Spinal cord (tissue), 9 donors: ENCODE measurements at regions not wholly inside any gene's neighbourhood (a gene's known extent, or its start where the extent isn't known, plus 50 kb on each side); places are given as distances from the start of the nearest gene placed in this dataset.
"Not testable (repeated sequence)": the region's sequence is repeated elsewhere in the genome, so short reads cannot be mapped to it uniquely, and the experiment has no call there.

Source experiments
- DNase-seq, 6 donors: peaks; one replicate each; pipeline versions ENCODE4 v3.0.0 to v3.0.0-alpha.2; 2013 to 2015; ENCODE audit warnings: low spot score in 6 of 6, low read depth in 4 of 6
- H3K27ac ChIP-seq: one replicate; pipeline ENCODE4 v1.5.1; 2013; ENCODE audit warnings: low read depth, low read length, control low read depth
- H3K27me3 ChIP-seq: one replicate; pipeline ENCODE4 v1.6.1; 2013; ENCODE audit warnings: low read length; ENCODE audit not compliant: control insufficient read depth, insufficient read depth
- H3K36me3 ChIP-seq: one replicate; pipeline ENCODE4 v1.6.1; 2013; ENCODE audit warnings: low read length; ENCODE audit not compliant: control insufficient read depth, insufficient read depth
- H3K4me1 ChIP-seq: one replicate; pipeline ENCODE4 v1.6.1; 2013; ENCODE audit warnings: low read length; ENCODE audit not compliant: control insufficient read depth, insufficient read depth
- H3K4me3 ChIP-seq: one replicate; pipeline ENCODE4 v1.5.1; 2013; ENCODE audit warnings: low read depth, low read length, control low read depth
- H3K9me3 ChIP-seq: one replicate; pipeline ENCODE4 v1.6.1; 2013; ENCODE audit warnings: low read length; ENCODE audit not compliant: control insufficient read depth, insufficient read depth
- WGBS: methylation state at CpG from one replicate; pipeline ENCODE4 v1.1.5; 2013; ENCODE audit warnings: missing lambda C conversion rate; ENCODE audit not compliant: insufficient coverage; 5-methylcytosine and 5-hydroxymethylcytosine counted together
- donor health status: healthy.

DNA sequence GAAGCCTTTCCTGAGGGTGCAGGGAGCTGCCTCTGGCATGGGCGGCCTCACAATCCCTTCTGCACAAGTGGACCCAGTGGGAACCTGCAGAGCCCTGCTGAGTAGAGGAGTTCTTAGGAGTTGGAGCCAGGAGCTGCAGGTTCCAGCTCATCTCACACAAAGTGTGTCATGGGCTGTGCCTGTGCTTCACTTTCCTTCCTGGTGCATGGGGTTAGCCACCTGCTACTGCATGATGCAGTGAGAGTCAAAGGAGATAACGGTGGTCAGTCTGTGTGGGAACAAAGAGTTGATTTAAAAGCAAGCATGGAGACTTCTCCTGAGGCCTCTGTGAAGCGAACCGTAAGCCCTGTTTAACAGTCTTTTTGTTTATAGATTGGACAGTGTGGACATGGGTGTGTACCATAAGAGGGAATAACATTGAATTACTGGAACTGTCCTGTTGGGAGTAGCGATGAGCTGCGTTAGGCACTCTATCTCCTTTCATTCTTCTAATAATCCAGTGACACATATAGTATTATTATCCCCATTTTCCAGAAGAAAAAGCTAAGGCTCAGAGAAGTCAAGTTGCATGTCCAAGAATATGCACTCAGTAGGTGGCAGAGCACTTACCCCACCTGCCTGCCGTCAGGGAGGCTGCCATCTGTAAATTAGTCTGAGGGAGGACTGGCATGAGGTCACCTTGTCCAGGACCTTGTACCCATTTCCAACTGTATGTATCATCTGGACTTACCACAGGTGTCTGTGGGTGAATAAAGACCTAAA lies 68.7 kb upstream of the PRR23C start:
- Histone ChIP-seq H3K4me1 (peaks cover 4% of the 10 kb centered on the region), H3K9me3 (no peaks in the 10 kb centered on the region), H3K27ac (no peak overlapping the region), H3K4me3 (no peak overlapping the region), H3K36me3 (no peaks in the 10 kb centered on the region), H3K27me3 (peaks cover 13% of the 10 kb centered on the region)
- no peak for DNase-seq
- 38% methylated on average over 4 of the region's 7 CpGs for WGBS

GRCh38 chr3:139113993-139114375 lies 69.3 kb upstream of the PRR23C start:
- Histone ChIP-seq H3K27ac (no peak overlapping the region), H3K4me1 (peaks cover 4% of the 10 kb centered on the region), H3K4me3 (no peak overlapping the region), H3K36me3 (no peaks in the 10 kb centered on the region), H3K9me3 (no peaks in the 10 kb centered on the region), H3K27me3 (peaks cover 13% of the 10 kb centered on the region)
- DNase-seq = no peak
- 100% methylated on average over 1 of the region's 4 CpGs for WGBS

- not testable (repeated sequence) for DNase-seq
These were observed 71.9 kb upstream of the PRR23C start for GRCh38 chr3:139116631-139117030.

DNA sequence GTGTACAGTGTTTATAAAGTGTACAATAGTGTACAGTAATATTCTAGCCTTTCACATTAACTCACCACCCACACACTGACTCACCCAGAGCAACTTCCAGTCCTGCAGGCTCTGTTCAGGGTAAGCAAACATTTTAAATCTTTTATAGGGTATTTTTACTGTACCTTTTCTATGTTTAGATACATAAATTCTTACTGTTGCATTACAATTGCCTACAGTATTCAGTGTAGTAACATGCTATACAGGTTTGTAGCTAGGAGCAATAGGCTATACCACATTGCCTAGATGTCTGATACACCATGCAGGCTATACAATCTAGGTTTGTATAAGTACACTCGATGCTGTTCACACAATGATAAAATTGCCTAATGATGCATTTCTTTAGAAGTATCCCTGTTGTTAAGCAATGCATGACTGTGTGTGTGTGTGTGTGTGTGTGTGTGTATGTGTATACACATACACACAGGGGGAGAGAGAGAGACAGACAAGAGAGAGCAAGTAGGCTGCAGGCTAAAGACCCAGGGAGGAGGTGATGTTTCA lies 72.5 kb upstream of the PRR23C start:
- no CpG with 5 or more reads among the region's 1 CpG for whole genome bisulfite sequencing
- no peaks in the 10 kb centered on the region for H3K9me3 ChIP-seq
- H3K36me3 ChIP-seq = no peaks in the 10 kb centered on the region
- peaks cover 9% of the 10 kb centered on the region for H3K4me1 ChIP-seq
- H3K27ac ChIP-seq = no peak overlapping the region
- DNase-seq = no peak
- peaks cover 3% of the 10 kb centered on the region for H3K27me3 ChIP-seq
- H3K4me3 ChIP-seq = no peak overlapping the region

More at GRCh38 chr3:139116631-139117030, 71.9 kb upstream of the PRR23C start:
- peaks cover 13% of the 10 kb centered on the region for H3K4me1 ChIP-seq
- H3K9me3 ChIP-seq, H3K36me3 ChIP-seq, H3K27me3 ChIP-seq, H3K27ac ChIP-seq, H3K4me3 ChIP-seq: not testable (repeated sequence)
- WGBS = 100% methylated on average over 3 of the region's 7 CpGs

DNA sequence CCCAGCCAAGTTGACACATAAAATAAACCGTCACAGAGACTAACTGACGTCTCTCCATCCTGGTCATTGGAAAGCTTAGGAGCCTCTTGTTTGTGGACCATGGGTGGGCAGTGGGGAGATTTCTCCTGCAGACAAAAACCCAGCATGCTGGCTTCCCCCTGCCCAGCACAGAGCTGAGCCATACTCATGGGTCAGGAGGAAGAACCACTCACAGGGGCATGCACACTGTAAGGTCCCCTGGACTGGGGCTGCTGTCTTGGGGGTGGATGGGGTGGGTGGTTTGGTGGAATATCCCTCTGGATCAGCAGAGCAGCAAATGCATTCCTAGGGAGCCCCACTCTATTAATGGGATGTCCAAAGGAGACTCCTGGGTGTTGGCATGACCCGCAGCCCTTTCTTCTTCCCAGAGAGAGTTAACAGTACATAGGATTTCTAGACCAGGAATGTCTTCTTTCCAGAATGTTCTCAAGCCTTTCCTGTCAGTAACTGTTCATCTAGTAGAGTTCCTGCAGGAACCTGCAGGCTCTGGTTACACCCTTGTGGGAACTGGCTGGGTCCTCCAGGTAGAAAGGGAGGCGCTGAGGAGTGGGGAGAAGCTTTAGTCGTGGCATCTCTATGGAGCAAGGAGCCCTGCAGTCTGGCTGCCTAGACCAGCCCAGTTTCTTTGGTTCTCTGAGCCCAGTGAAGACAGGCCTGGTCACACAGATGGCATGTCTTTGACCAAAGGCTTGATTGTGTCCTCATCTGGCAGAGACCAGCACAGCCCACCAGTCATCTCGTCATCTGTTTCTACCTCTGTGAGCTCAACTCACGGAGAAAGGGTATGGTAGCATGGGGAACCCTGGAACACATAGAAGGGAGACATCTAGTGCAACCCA lies 73.4 kb upstream of the PRR23C start:
- H3K27ac ChIP-seq = no peak overlapping the region
- H3K4me3 ChIP-seq = no peak overlapping the region
- H3K36me3 ChIP-seq = no peaks in the 10 kb centered on the region
- WGBS = 98% methylated on average over 4 of the region's 7 CpGs
- DNase-seq = no peak
- no peaks in the 10 kb centered on the region for H3K9me3 ChIP-seq
- peaks cover 9% of the 10 kb centered on the region for H3K4me1 ChIP-seq
- H3K27me3 ChIP-seq = no peaks in the 10 kb centered on the region

GRCh38 chr3:139118835-139119234 lies 74.1 kb upstream of the PRR23C start:
- Histone ChIP-seq H3K27ac (no peak overlapping the region), H3K27me3 (no peaks in the 10 kb centered on the region), H3K36me3 (no peaks in the 10 kb centered on the region), H3K4me1 (peaks cover 9% of the 10 kb centered on the region), H3K4me3 (no peak overlapping the region), H3K9me3 (no peaks in the 10 kb centered on the region)
- no peak for DNase-seq
- WGBS = 89% methylated on average over 4 of the region's 4 CpGs

DNA sequence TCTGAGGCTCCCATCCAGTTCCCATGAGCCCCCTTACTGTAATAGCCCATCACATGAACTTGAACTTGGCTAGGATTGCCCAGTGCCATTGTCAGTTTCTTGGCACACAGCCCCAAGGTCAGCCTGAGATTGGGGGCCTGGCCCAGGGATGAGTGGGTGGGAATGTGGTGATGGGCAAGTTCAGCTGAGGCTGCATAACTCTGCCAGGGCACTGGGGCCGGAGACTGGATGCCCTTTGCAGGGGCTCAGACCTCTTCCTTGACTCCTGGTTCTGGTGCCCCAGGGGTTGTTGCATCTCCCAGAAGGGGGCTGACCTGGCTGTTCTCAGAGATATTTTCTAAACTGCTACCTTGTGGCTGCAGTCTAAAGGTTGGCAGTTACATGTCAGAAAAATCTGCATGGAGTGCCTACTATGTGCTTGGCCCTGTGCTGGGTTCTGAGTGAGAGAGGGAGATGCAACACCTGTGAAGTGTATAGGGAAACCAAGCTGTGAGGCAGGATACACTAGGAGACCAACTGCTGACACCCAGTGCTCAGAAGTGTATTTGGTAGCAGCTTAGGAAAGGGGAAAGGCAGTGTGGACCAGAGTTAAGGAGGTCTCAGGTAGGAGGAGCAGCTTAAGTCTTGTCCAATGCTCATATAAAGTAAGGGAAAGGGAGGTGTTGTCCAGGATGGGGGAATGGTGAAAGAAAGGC lies 74.8 kb upstream of the PRR23C start:
- Histone ChIP-seq H3K27ac (no peak overlapping the region), H3K4me3 (no peak overlapping the region), H3K9me3 (no peaks in the 10 kb centered on the region), H3K27me3 (no peaks in the 10 kb centered on the region), H3K4me1 (peaks cover 9% of the 10 kb centered on the region), H3K36me3 (no peaks in the 10 kb centered on the region)
- DNase-seq = no peak
- WGBS = 79% methylated on average over 1 of the region's 1 CpG

GRCh38 chr3:139120086-139121056 lies 75.7 kb upstream of the PRR23C start:
- DNase-seq = peak in 2 of 6 donors; percentile 22 to 47
- Histone ChIP-seq H3K27ac (no peak overlapping the region), H3K27me3 (no peaks in the 10 kb centered on the region), H3K36me3 (no peaks in the 10 kb centered on the region), H3K4me3 (no peak overlapping the region), H3K9me3 (no peaks in the 10 kb centered on the region), H3K4me1 (peaks cover 9% of the 10 kb centered on the region)
- 50% methylated on average over 9 of the region's 9 CpGs for WGBS
